Panc1 (cell line): ENCODE measurements at regions not wholly inside any gene's neighbourhood (a gene's known extent, or its start where the extent isn't known, plus 50 kb on each side); places are given as distances from the start of the nearest gene placed in this dataset.
"Not testable (repeated sequence)": the region's sequence is repeated elsewhere in the genome, so short reads cannot be mapped to it uniquely, and the experiment has no call there.

Experiments
- ATAC-seq: fragments of 200-7000 bp; cut with Tn5 transposase; 2 replicates; pipeline ENCODE4 v1.9.1; 2020; ENCODE audit warnings: mild to moderate bottlenecking, moderate library complexity
- BruUV-seq: library from RNA; stranded (reverse); fragments of 400-500 nt; replicated peaks from 2 replicates; lab custom pipeline; 2021; lab: Mats Ljungman, UMichigan
- CTCF ChIA-PET: fragments of 300-600 bp; sonication (Branson Sonifier 250); formaldehyde crosslinking; loops from one replicate; lab custom pipeline; 2022; ENCODE audit warnings: antibody characterized with exemption; lab: Charles Lee
- POLR2A ChIA-PET: fragments of 300-600 bp; sonication (Branson Sonifier 250); formaldehyde crosslinking; loops from one replicate; lab custom pipeline; 2022; ENCODE audit warnings: antibody characterized with exemption; lab: Charles Lee
- DNase-seq: peaks from one replicate; pipeline ENCODE4 v3.0.0-alpha.2; 2010; ENCODE audit warnings: low read depth, low spot score
- H3K27ac ChIP-seq: 2 replicates; pipeline ENCODE4 v1.5.1; 2011; ENCODE audit warnings: mild to moderate bottlenecking, low read length, inconsistent platforms
- H3K27me3 ChIP-seq: fragments of 200-500 bp; sonication (Bioruptor generic); 2 replicates; pipeline ENCODE4 v1.6.0; 2014; ENCODE audit warnings: low read length, inconsistent platforms; ENCODE audit not compliant: control insufficient read depth, insufficient read depth
- H3K36me3 ChIP-seq: fragments of 200-500 bp; sonication (Bioruptor generic); 2 replicates; pipeline ENCODE4 v1.5.1; 2014; ENCODE audit warnings: inconsistent platforms, mild to moderate bottlenecking, low read length, moderate library complexity; ENCODE audit not compliant: control insufficient read depth, insufficient read depth
- H3K4me1 ChIP-seq: 2 replicates; pipeline ENCODE4 v1.5.1; 2011; ENCODE audit warnings: inconsistent platforms, mild to moderate bottlenecking, low read length, moderate library complexity; ENCODE audit not compliant: control insufficient read depth, insufficient read depth
- H3K4me3 ChIP-seq, 2 experiments: 2 replicates each; pipeline ENCODE4 v1.5.1; 2011 to 2012; ENCODE audit warnings: low read depth in 2 of 2, low read length in 2 of 2, mild to moderate bottlenecking in 2 of 2, inconsistent platforms in 1 of 2, moderate library complexity in 1 of 2
- H3K9me3 ChIP-seq: fragments of 200-500 bp; sonication (Bioruptor generic); 2 replicates; pipeline ENCODE4 v1.5.1; 2014; ENCODE audit warnings: low read depth, mild to moderate bottlenecking, inconsistent platforms, low read length, moderate library complexity; ENCODE audit not compliant: control insufficient read depth, insufficient read depth
- CTCF ChIP-seq: fragments of 450-650 bp; IDR thresholded peaks from 2 replicates; pipeline ENCODE4 v1.5.1; 2017; ENCODE audit warnings: mild to moderate bottlenecking
- POLR2AphosphoS5 ChIP-seq: IDR thresholded peaks from 2 replicates; pipeline ENCODE4 v1.6.1; 2012; ENCODE audit warnings: mild to moderate bottlenecking, low read depth, low read length, moderate library complexity
- REST ChIP-seq, 2 experiments: IDR thresholded peaks; 2 replicates each; pipeline ENCODE4 v1.6.1; 2011 to 2012; ENCODE audit warnings: low read depth in 2 of 2, control low read depth in 1 of 2, low read length in 1 of 2, mild to moderate bottlenecking in 1 of 2, moderate library complexity in 1 of 2; ENCODE audit not compliant: insufficient read depth in 1 of 2
- SIN3A ChIP-seq: IDR thresholded peaks from 2 replicates; pipeline ENCODE4 v1.6.1; 2012; ENCODE audit warnings: low read depth, mild to moderate bottlenecking, low read length, moderate library complexity, borderline replicate concordance; ENCODE audit not compliant: insufficient read depth
- TCF7L2 ChIP-seq: IDR thresholded peaks from 2 replicates; pipeline ENCODE4 v1.6.1; 2011; ENCODE audit warnings: mild to moderate bottlenecking, low read depth, low read length, inconsistent platforms
- in situ Hi-C: cut with HindIII; loops from 2 replicates; pipeline ENCODE4 v1.10.0; 2016; ENCODE audit warnings: low sequenced_read_pairs, low pct_unique_long_range_greater_than_20kb
- intact Hi-C: fragments of 100-400 bp; cut with micrococcal nuclease; formaldehyde crosslinking; loops from one replicate; pipeline ENCODE4 v1.10.0; 2022; ENCODE audit not compliant: unreplicated experiment

DNA sequence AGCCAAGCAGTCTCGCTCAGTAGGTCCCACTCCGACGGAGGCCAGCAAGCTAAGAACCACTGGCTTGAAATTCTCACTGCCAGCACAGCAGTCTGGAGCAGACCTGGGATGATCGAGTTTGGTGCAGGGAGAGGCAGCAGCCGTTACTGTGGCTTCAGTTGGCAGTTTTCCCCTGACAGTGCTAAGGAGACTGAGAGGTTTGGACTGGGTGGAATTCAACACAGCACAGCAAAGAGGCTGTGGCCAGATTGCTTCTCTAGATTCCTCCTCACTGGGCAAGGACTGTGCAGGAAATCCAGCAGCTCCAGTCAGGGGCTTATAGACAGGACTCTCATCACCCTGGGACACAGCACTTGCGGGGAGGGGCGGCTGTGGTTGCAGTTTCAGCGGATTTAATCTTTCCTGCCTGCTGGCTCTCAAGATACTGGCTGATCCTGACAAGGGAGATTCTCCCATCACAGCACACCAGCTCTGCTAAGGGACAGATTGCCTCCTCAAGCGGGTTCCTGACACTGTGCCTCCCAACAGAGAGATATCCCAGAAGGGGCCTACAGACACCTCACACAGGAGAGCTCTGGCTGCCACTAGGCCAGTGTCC is 122.1 kb downstream of the YIPF5 start:
- BruUV-seq = no TSS peak
- in situ Hi-C loops (no loop called here), intact Hi-C loops (no loop called here)
- CTCF ChIA-PET = no interaction called here
- DNase-seq = no peak
- Histone ChIP-seq H3K4me1 (no peaks in the 10 kb centered on the region), H3K27me3 (0 out of 2 replicates have a peak, but pooled peaks cover 2% of the 10 kb centered on the region), H3K36me3 (no peaks in the 10 kb centered on the region), H3K27ac (no peak overlapping the region), H3K4me3 (no peak overlapping the region), H3K9me3 (no peaks in the 10 kb centered on the region)
- TF ChIP-seq REST (IDR thresholded peaks at IDR 0.05; ENCODE audit: insufficient read depth in 1 of 2, low read depth in 2 of 2, low read length in 1 of 2) (no peak), POLR2AphosphoS5 (no peak), TCF7L2 (no peak), CTCF (no peak), SIN3A (no peak)
- no peak for ATAC-seq
- POLR2A ChIA-PET = no interaction called here

DNA sequence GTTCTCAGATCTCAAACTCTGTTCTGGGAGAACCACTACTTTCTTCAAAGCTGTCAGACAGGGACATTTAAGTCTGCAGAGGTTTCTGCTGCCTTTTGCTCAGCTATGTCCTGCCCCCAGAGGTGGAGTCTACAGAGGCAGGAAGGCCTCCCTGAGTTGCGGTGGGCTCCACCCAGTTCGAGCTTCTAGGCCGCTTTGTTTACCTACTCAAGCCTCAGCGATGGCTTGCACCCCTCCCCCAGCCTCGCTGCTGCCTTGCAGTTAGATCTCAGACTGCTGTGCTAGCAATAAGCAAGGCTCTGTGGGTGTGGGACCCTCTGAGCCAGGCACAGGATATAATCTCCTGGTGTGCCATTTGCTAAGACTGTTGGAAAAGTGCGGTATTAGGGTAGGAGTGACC is 115.1 kb downstream of the YIPF5 start:
- ATAC-seq, CTCF ChIA-PET, intact Hi-C loops: not testable (repeated sequence)

DNA sequence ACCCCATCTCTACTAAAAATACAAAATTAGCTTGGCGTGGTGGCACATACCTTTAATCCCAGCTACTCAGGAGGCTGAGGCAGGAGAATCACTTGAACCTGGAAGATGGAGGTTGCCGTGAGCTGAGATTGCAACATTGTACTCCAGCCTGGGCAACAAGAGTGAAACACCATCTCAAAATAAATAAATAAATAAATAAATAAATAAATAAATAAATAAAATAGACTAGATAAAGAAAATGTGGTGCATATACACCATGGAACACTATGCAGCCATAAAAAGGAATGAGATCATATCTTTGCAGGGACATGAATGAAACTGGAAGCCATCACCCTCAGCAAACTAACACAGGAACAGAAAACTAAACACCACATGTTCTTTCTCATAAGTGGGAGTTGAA is 110.4 kb downstream of the YIPF5 start:
- CTCF ChIA-PET, DNase-seq, H3K4me3 ChIP-seq, in situ Hi-C loops, H3K27ac ChIP-seq, H3K4me1 ChIP-seq, POLR2A ChIA-PET, H3K27me3 ChIP-seq, ATAC-seq, H3K36me3 ChIP-seq, intact Hi-C loops, H3K9me3 ChIP-seq, BruUV-seq: not testable (repeated sequence)

More for the DNA sequence above, 115.1 kb downstream of the YIPF5 start:
- H3K27ac ChIP-seq, BruUV-seq, DNase-seq, POLR2A ChIA-PET, H3K36me3 ChIP-seq, H3K4me3 ChIP-seq, H3K4me1 ChIP-seq, in situ Hi-C loops, H3K9me3 ChIP-seq, H3K27me3 ChIP-seq: not testable (repeated sequence)
